ENCODE measurements at regions not wholly inside any gene's neighbourhood (a gene's known extent, or its start where the extent isn't known, plus 50 kb on each side); places are given as distances from the start of the nearest gene placed in this dataset.

- no peaks in the 10 kb centered on the region for H3K9me3 Mint-ChIP-seq
- no peak overlapping the region for H2AFZ ChIP-seq
- H3K79me2 ChIP-seq (replicated peaks; ENCODE audit: insufficient read depth), result no peaks in the 10 kb centered on the region
- H3K36me3 Mint-ChIP-seq (ENCODE audit: low read depth), result no peaks in the 10 kb centered on the region
- no peaks in the 10 kb centered on the region for H4K20me1 ChIP-seq (replicated peaks; ENCODE audit: insufficient read depth)
- no peak for ATAC-seq
- H3K4me1 Mint-ChIP-seq, result peaks cover 24% of the 10 kb centered on the region
- no peak overlapping the region for H3K4me2 ChIP-seq
- peaks cover 2% of the 10 kb centered on the region for H3K27me3 Mint-ChIP-seq (ENCODE audit: insufficient read depth, low read depth, poor library complexity)
- H3F3A ChIP-seq (replicated peaks; ENCODE audit: low read depth), result no peaks in the 10 kb centered on the region
- TF ChIP-seq ZNF331 (CRISPR knock-in tag; IDR thresholded peaks at IDR 0.05; ENCODE audit: low read depth) (no peak), CTCF (conservative IDR thresholded peaks at IDR 0.05; ENCODE audit: low read depth in 2 of 2) (no peak), NANOG (IDR thresholded peaks at IDR 0.05; ENCODE audit: borderline replicate concordance) (no peak), ETS1 (IDR thresholded peaks at IDR 0.05) (no peak), POLR2AphosphoS5 (IDR thresholded peaks at IDR 0.05; ENCODE audit: low read depth) (no peak), CREB1 (CRISPR knock-in tag; IDR thresholded peaks at IDR 0.05; ENCODE audit: low read depth) (no peak), ZNF114 (CRISPR knock-in tag; IDR thresholded peaks at IDR 0.05) (no peak), STAT1 (IDR thresholded peaks at IDR 0.05; ENCODE audit: unreplicated experiment) (no peak), JUNB (IDR thresholded peaks at IDR 0.05; ENCODE audit: unreplicated experiment) (no peak)
- H3K27ac ChIP-seq (ENCODE audit: low read depth), result no peak overlapping the region
- no peaks in the 10 kb centered on the region for H3K36me3 ChIP-seq (ENCODE audit: insufficient read depth)
- H3K4me3 Mint-ChIP-seq, result no peak overlapping the region
- H3K9me2 ChIP-seq (ENCODE audit: insufficient read depth), result peaks cover 12% of the 10 kb centered on the region
- no peak for DNase-seq (ENCODE audit: low spot score)
- no peak overlapping the region for H3K4me3 ChIP-seq
- H3K27ac Mint-ChIP-seq, result no peak overlapping the region
- no peaks in the 10 kb centered on the region for H3K27me3 ChIP-seq (ENCODE audit: insufficient read depth)
- H3K4me1 ChIP-seq (ENCODE audit: insufficient read depth), result peaks cover 16% of the 10 kb centered on the region
Measured at GRCh38 chr3:180175572-180175971, 138.8 kb upstream of the PEX5L start.

- Mint-ChIP-seq H3K9me3 (no peaks in the 10 kb centered on the region), H3K36me3 (ENCODE audit: low read depth) (no peaks in the 10 kb centered on the region), H3K27me3 (ENCODE audit: insufficient read depth, low read depth, poor library complexity) (peaks cover 2% of the 10 kb centered on the region), H3K4me1 (peaks cover 28% of the 10 kb centered on the region), H3K4me3 (no peak overlapping the region), H3K27ac (no peak overlapping the region)
- DNase-seq (ENCODE audit: low spot score) (no peak), ATAC-seq (no peak)
- H3K9me2 ChIP-seq (ENCODE audit: insufficient read depth), result peaks cover 12% of the 10 kb centered on the region
- H3K27ac ChIP-seq (ENCODE audit: low read depth), result no peak overlapping the region
- peaks cover 21% of the 10 kb centered on the region for H3K4me1 ChIP-seq (ENCODE audit: insufficient read depth)
- H3K36me3 ChIP-seq (ENCODE audit: insufficient read depth), result no peaks in the 10 kb centered on the region
- H3K4me2 ChIP-seq, result no peak overlapping the region
- no peak overlapping the region for H3K4me3 ChIP-seq
- no peaks in the 10 kb centered on the region for H3K27me3 ChIP-seq (ENCODE audit: insufficient read depth)
- H3F3A ChIP-seq (replicated peaks; ENCODE audit: low read depth), result no peaks in the 10 kb centered on the region
- no peaks in the 10 kb centered on the region for H3K79me2 ChIP-seq (replicated peaks; ENCODE audit: insufficient read depth)
- H2AFZ ChIP-seq, result no peak overlapping the region
- H4K20me1 ChIP-seq (replicated peaks; ENCODE audit: insufficient read depth), result no peaks in the 10 kb centered on the region
- TF ChIP-seq CTCF (conservative IDR thresholded peaks at IDR 0.05; ENCODE audit: low read depth in 2 of 2) (no peak), JUNB (IDR thresholded peaks at IDR 0.05; ENCODE audit: unreplicated experiment) (no peak), EZH2 (IDR thresholded peaks at IDR 0.05; ENCODE audit: low read depth, unreplicated experiment) (no peak), ZNF462 (CRISPR knock-in tag; IDR thresholded peaks at IDR 0.05) (no peak), STAT1 (IDR thresholded peaks at IDR 0.05; ENCODE audit: unreplicated experiment) (no peak), CREB1 (CRISPR knock-in tag; IDR thresholded peaks at IDR 0.05; ENCODE audit: low read depth) (no peak)
Measured at GRCh38 chr3:180176059-180176458, 139.3 kb upstream of the PEX5L start.

Data from GM23338 (cell line).